ENCODE measurements at regions not wholly inside any gene's neighbourhood (a gene's known extent, or its start where the extent isn't known, plus 50 kb on each side); places are given as distances from the start of the nearest gene placed in this dataset.
"Not testable (repeated sequence)": the region's sequence is repeated elsewhere in the genome, so short reads cannot be mapped to it uniquely, and the experiment has no call there.

DNA sequence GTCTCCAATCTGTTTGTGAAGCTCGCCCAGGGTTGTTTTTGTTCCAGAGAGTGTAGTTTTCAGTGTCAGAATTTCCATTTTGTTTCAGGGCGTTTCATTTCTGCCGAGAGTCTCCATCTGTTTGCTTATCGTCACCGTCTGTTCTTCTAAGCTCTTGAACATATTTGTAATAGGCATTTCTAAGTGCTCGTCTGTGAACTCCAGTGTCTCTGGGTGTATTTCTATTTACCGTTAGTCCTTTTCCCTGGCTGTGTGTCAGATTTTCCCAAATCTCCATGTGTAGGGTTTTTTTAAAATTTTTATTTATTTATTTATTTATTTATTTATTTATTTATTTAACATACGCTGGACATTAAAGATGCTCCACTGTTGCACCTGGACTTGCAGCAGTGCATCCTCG lies 62.5 kb upstream of the LRPAP1 start:
- TF ChIP-seq, protein P1, sequence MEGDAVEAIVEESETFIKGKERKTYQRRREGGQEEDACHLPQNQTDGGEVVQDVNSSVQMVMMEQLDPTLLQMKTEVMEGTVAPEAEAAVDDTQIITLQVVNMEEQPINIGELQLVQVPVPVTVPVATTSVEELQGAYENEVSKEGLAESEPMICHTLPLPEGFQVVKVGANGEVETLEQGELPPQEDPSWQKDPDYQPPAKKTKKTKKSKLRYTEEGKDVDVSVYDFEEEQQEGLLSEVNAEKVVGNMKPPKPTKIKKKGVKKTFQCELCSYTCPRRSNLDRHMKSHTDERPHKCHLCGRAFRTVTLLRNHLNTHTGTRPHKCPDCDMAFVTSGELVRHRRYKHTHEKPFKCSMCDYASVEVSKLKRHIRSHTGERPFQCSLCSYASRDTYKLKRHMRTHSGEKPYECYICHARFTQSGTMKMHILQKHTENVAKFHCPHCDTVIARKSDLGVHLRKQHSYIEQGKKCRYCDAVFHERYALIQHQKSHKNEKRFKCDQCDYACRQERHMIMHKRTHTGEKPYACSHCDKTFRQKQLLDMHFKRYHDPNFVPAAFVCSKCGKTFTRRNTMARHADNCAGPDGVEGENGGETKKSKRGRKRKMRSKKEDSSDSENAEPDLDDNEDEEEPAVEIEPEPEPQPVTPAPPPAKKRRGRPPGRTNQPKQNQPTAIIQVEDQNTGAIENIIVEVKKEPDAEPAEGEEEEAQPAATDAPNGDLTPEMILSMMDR (conservative IDR thresholded peaks at IDR 0.05 in 1 of 2, IDR thresholded peaks at IDR 0.05 in 1 of 2; ENCODE audit: extremely low read depth in 1 of 2, insufficient read depth in 1 of 2, low read depth in 1 of 2, low read length in 2 of 2), result not testable (repeated sequence)
- TF ChIP-seq EZH2 (IDR thresholded peaks at IDR 0.05; ENCODE audit: borderline replicate concordance, low read length), result not testable (repeated sequence)
